Right cardiac atrium (tissue), 5 donors: ENCODE measurements at regions not wholly inside any gene's neighbourhood (a gene's known extent, or its start where the extent isn't known, plus 50 kb on each side); places are given as distances from the start of the nearest gene placed in this dataset.

Experiments
- ATAC-seq, 2 donors: fragments of 200-7000 bp; cut with Tn5 transposase; one replicate each; pipeline versions ENCODE4 v1.8.0 to v1.9.1; 2020; ENCODE audit warnings: moderate library complexity in 2 of 2, mild to moderate bottlenecking in 1 of 2
- DNase-seq, 3 donors: peaks; one replicate each; pipeline ENCODE4 v3.0.0-alpha.2; 2020
- H3K27ac ChIP-seq: one replicate; pipeline ENCODE4 v1.5.1; 2013; ENCODE audit warnings: mild to moderate bottlenecking, low read length, control low read depth, moderate library complexity
- H3K27me3 ChIP-seq: one replicate; pipeline ENCODE4 v1.6.1; 2013; ENCODE audit not compliant: control insufficient read depth, insufficient read depth
- H3K4me1 ChIP-seq: one replicate; pipeline ENCODE4 v1.6.1; 2013; ENCODE audit warnings: low read length; ENCODE audit not compliant: control insufficient read depth, insufficient read depth
- H3K4me3 ChIP-seq: one replicate; pipeline ENCODE4 v1.5.1; 2013; ENCODE audit warnings: low read length, control low read depth
- H3K9me3 ChIP-seq: one replicate; pipeline ENCODE4 v1.6.1; 2013; ENCODE audit warnings: low read length; ENCODE audit not compliant: control insufficient read depth
- WGBS: extraction: QIAGEN DNeasy Blood & Tissue Kit; methylation state at CpG from one replicate; pipeline ENCODE4 v1.1.7; 2013; 5-methylcytosine and 5-hydroxymethylcytosine counted together
- intact Hi-C, 4 donors: fragments of 100-400 bp; cut with DNase I; formaldehyde crosslinking; loops; one replicate each; pipeline versions ENCODE4 v1.11.0 to v1.14.0; 2022 to 2023
- donor health status: healthy with polysubstance abuse.
- donor health status: DM: no; HTN: yes; CAD: no.
- donor health status: DM: no; HTN: no; CAD: no.
- donor health status: DM: no; HTN: yes; CAD: no; lungs with severe emphysema.
- donor health status: DM: yes; HTN: yes; CAD: no.

- WGBS, result 73% methylated on average over 22 of the region's 22 CpGs
- DNase-seq (peak; percentile 49 to 83 (median 74)), ATAC-seq (no peak)
- Histone ChIP-seq H3K4me3 (no peak overlapping the region), H3K9me3 (no peaks in the 10 kb centered on the region), H3K27me3 (no peaks in the 10 kb centered on the region), H3K27ac (no peak overlapping the region), H3K4me1 (peaks cover 3% of the 10 kb centered on the region)
- intact Hi-C loops, result no loop called here
These were observed 118.5 kb upstream of the HDAC4 start for GRCh38 chr2:239519089-239519920.

- H3K27me3 ChIP-seq, result no peaks in the 10 kb centered on the region
- WGBS, result 89% methylated on average over 19 of the region's 19 CpGs
- peaks cover 3% of the 10 kb centered on the region for H3K4me1 ChIP-seq
- H3K4me3 ChIP-seq, result no peak overlapping the region
- no peak for ATAC-seq
- DNase-seq, result peak in 2 of 3 donors; percentile 25 to 30
- H3K27ac ChIP-seq, result no peak overlapping the region
- intact Hi-C loops, result no loop called here
- H3K9me3 ChIP-seq, result no peaks in the 10 kb centered on the region
These were observed 117.7 kb upstream of the HDAC4 start for GRCh38 chr2:239518286-239519088.

GRCh38 chr2:239517686-239518085 is 116.9 kb upstream of the HDAC4 start:
- H3K27ac ChIP-seq, result no peak overlapping the region
- 93% methylated on average over 16 of the region's 16 CpGs for WGBS
- H3K4me1 ChIP-seq, result peaks cover 3% of the 10 kb centered on the region
- no peaks in the 10 kb centered on the region for H3K9me3 ChIP-seq
- ATAC-seq, result no peak
- H3K4me3 ChIP-seq, result no peak overlapping the region
- intact Hi-C loops, result no loop called here
- DNase-seq, result peak in 2 of 3 donors; percentile 19 to 36
- no peaks in the 10 kb centered on the region for H3K27me3 ChIP-seq

GRCh38 chr2:239516954-239517305 is 116.1 kb upstream of the HDAC4 start:
- intact Hi-C loops, result no loop called here
- peak in 2 of 3 donors; percentile 2 to 27 for DNase-seq
- Histone ChIP-seq H3K9me3 (no peaks in the 10 kb centered on the region), H3K27ac (no peak overlapping the region), H3K4me3 (no peak overlapping the region), H3K27me3 (no peaks in the 10 kb centered on the region), H3K4me1 (no peaks in the 10 kb centered on the region)
- WGBS, result 82% methylated on average over 11 of the region's 11 CpGs
- no peak for ATAC-seq

GRCh38 chr2:239516286-239516953 is 115.6 kb upstream of the HDAC4 start:
- intact Hi-C loops, result no loop called here
- DNase-seq (peak in 2 of 3 donors; percentile 35 to 38), ATAC-seq (no peak)
- H3K27me3 ChIP-seq, result no peaks in the 10 kb centered on the region
- no peak overlapping the region for H3K4me3 ChIP-seq
- H3K4me1 ChIP-seq, result no peaks in the 10 kb centered on the region
- 79% methylated on average over 13 of the region's 13 CpGs for WGBS
- H3K27ac ChIP-seq, result no peak overlapping the region
- no peaks in the 10 kb centered on the region for H3K9me3 ChIP-seq

- WGBS, result 78% methylated on average over 24 of the region's 24 CpGs
- no peaks in the 10 kb centered on the region for H3K4me1 ChIP-seq
- ATAC-seq, result no peak
- no peaks in the 10 kb centered on the region for H3K9me3 ChIP-seq
- peak in 2 of 3 donors; percentile 18 to 26 for DNase-seq
- no peak overlapping the region for H3K4me3 ChIP-seq
- no peaks in the 10 kb centered on the region for H3K27me3 ChIP-seq
- intact Hi-C loops, result no loop called here
- no peak overlapping the region for H3K27ac ChIP-seq
These were observed 114.1 kb upstream of the HDAC4 start for GRCh38 chr2:239514754-239515530.

- DNase-seq (no peak), ATAC-seq (no peak)
- no peaks in the 10 kb centered on the region for H3K27me3 ChIP-seq
- no peak overlapping the region for H3K4me3 ChIP-seq
- H3K4me1 ChIP-seq, result no peaks in the 10 kb centered on the region
- H3K27ac ChIP-seq, result no peak overlapping the region
- WGBS, result 91% methylated on average over 9 of the region's 9 CpGs
- H3K9me3 ChIP-seq, result no peaks in the 10 kb centered on the region
- intact Hi-C loops, result no loop called here
These were observed 111.2 kb upstream of the HDAC4 start for GRCh38 chr2:239512054-239512453.

- DNase-seq (peak in 1 of 3 donors; percentile 6), ATAC-seq (no peak)
- Histone ChIP-seq H3K9me3 (no peaks in the 10 kb centered on the region), H3K4me1 (no peaks in the 10 kb centered on the region), H3K27me3 (no peaks in the 10 kb centered on the region), H3K27ac (no peak overlapping the region), H3K4me3 (no peak overlapping the region)
- intact Hi-C loops, result no loop called here
- 67% methylated on average over 19 of the region's 19 CpGs for WGBS
These were observed 108.7 kb upstream of the HDAC4 start for GRCh38 chr2:239509373-239510143.

- WGBS, result 84% methylated on average over 6 of the region's 6 CpGs
- intact Hi-C loops, result no loop called here
- Histone ChIP-seq H3K27me3 (no peaks in the 10 kb centered on the region), H3K4me1 (no peaks in the 10 kb centered on the region), H3K27ac (no peak overlapping the region), H3K9me3 (no peaks in the 10 kb centered on the region), H3K4me3 (no peak overlapping the region)
- DNase-seq, result no peak
- ATAC-seq, result no peak
These were observed 107.4 kb upstream of the HDAC4 start for GRCh38 chr2:239508261-239508660.
